DMS114 treated with DMSO at 0.1 percent for 48 hours (cell line): ENCODE measurements at regions not wholly inside any gene's neighbourhood (a gene's known extent, or its start where the extent isn't known, plus 50 kb on each side); places are given as distances from the start of the nearest gene placed in this dataset.
"Not testable (repeated sequence)": the region's sequence is repeated elsewhere in the genome, so short reads cannot be mapped to it uniquely, and the experiment has no call there.

ENCODE experiments used
- DNase-seq: peaks from one replicate; lab custom pipeline; 2025; ENCODE audit not compliant: unreplicated experiment; lab: John Stamatoyannopoulos, UW

- no peak for DNase-seq
Measured at GRCh38 chr14:54251356-54251755, 145.5 kb upstream of the CDKN3 start.

GRCh38 chr14:54252072-54252730 is 144.6 kb upstream of the CDKN3 start:
- no peak for DNase-seq

GRCh38 chr14:54253195-54253947 is 143.4 kb upstream of the CDKN3 start:
- no peak for DNase-seq

- DNase-seq, result no peak
Measured at GRCh38 chr14:54256156-54256555, 140.7 kb upstream of the CDKN3 start.

- no peak for DNase-seq
Measured at GRCh38 chr14:54257424-54257823, 139.4 kb upstream of the CDKN3 start.

GRCh38 chr14:54258382-54258781 is 138.4 kb upstream of the CDKN3 start:
- DNase-seq, result no peak

GRCh38 chr14:54259821-54260220 is 137.0 kb upstream of the CDKN3 start:
- no peak for DNase-seq

GRCh38 chr14:54261283-54261682 is 135.5 kb upstream of the CDKN3 start:
- no peak for DNase-seq

GRCh38 chr14:54266616-54267015 is 130.2 kb upstream of the CDKN3 start:
- not testable (repeated sequence) for DNase-seq

GRCh38 chr14:54267172-54267571 is 129.6 kb upstream of the CDKN3 start:
- DNase-seq, result no peak

- no peak for DNase-seq
Measured at GRCh38 chr14:54275997-54276725, 120.6 kb upstream of the CDKN3 start.

GRCh38 chr14:54278087-54278486 is 118.7 kb upstream of the CDKN3 start:
- no peak for DNase-seq

- no peak for DNase-seq
Measured at GRCh38 chr14:54278665-54279295, 118.0 kb upstream of the CDKN3 start.

GRCh38 chr14:54282849-54283248 is 114.0 kb upstream of the CDKN3 start:
- no peak for DNase-seq

GRCh38 chr14:54285030-54285429 is 111.8 kb upstream of the CDKN3 start:
- no peak for DNase-seq

GRCh38 chr14:54291491-54292191 is 105.2 kb upstream of the CDKN3 start:
- DNase-seq, result no peak

- DNase-seq, result no peak
Measured at GRCh38 chr14:54294802-54295201, 102.0 kb upstream of the CDKN3 start.

- no peak for DNase-seq
Measured at GRCh38 chr14:54299410-54300363, 97.1 kb upstream of the CDKN3 start.

- no peak for DNase-seq
Measured at GRCh38 chr14:54300881-54301280, 95.9 kb upstream of the CDKN3 start.

GRCh38 chr14:54301359-54301758 is 95.4 kb upstream of the CDKN3 start:
- DNase-seq, result no peak
